ENCODE measurements at regions not wholly inside any gene's neighbourhood (a gene's known extent, or its start where the extent isn't known, plus 50 kb on each side); places are given as distances from the start of the nearest gene placed in this dataset.

DNA sequence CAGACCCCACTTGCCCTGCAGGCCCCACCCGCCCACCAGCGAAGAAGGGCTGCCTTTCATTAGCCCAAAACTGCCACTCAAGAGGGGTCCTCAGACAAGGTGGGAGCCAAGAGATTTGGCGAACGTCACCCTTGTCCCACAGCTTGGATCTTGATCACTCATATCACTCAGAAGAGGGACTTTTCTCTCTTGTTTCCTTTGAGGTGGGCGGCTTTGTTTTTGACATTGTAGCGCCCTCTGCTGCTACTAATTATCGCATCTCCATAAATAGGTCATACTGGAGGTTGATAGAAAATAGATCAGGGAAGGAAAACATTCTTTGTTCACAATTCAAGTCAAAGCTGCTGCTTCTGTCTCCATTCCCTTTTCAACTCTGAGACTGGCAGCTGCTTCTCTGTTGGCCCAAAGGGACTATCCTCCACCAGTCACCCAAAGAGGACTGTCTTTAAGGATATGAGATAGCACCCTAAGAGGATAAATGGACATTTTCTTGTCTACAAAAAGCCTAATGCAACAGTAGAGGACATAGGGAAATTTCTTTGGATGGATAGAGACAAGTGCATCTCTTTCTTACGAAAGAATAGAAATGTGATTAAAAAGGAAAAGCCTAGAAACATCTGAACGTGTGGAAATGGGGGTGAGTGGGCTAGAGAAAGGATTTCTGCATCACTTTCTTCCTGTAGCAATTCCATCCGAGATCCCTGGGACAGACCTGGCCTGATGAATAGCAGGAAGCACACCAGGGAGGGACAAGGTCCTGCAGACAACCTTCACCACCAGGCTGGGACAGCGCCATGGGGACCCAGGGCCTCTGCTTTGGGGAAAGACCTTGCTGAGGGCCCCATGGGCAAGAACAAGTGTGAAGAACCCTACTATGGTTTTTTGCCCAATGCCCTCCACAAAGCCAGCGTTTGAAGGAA lies 115.8 kb downstream of the DAD1 start:
- FAIRE-seq (peak; percentile 75), ATAC-seq (peak; percentile 67), DNase-seq (ENCODE audit: low read depth, low spot score) (no peak)
- TSS peak; percentile 74 for BruUV-seq (replicated peaks)
- ChIA-PET SMC1A (ENCODE audit: uncharacterized antibody, unreplicated experiment) (interaction anchor here (0.6 to 31.5 kb wide), 22 partner anchors 9 to 195 kb away, joined by 3 to 912 read pairs (median 6); no protein-coding TSS in a partner anchor), RAD21 (ENCODE audit: unreplicated experiment) (interaction anchor here (0.6 to 20.7 kb wide), 23 partner anchors 9 to 246 kb away, joined by 3 to 272 read pairs (median 5); no protein-coding TSS in a partner anchor), CTCF (interaction anchor here (0.7 to 14.5 kb wide), 27 partner anchors 11 to 249 kb away, joined by 3 to 411 read pairs (median 12); no protein-coding TSS in a partner anchor), POLR2A (interaction anchor here (0.6 to 33.2 kb wide), 8 partner anchors 9 to 154 kb away, joined by 3 to 875 read pairs (median 7); no protein-coding TSS in a partner anchor)
- Histone ChIP-seq H3K9ac (ENCODE audit: control insufficient read depth, insufficient read depth, low read length) (peak overlapping the region; percentile 42), H3K27me3 (replicated peaks in 1 of 2; ENCODE audit: control insufficient read depth in 2 of 2, insufficient read depth in 2 of 2, low read length in 1 of 2) (no peaks in the 10 kb centered on the region), H3K4me1 (ENCODE audit: control insufficient read depth, insufficient read depth, low read length) (peaks cover 50% of the 10 kb centered on the region), H3K4me3 (no peak overlapping the region), H3K27ac (ENCODE audit: control insufficient read depth, insufficient read depth) (peak overlapping the region; percentile 49), H3K4me2 (ENCODE audit: control insufficient read depth, insufficient read depth) (peak overlapping the region; percentile 23; the same call in 1 of the 2 replicates), H3K9me3 (replicated peaks; ENCODE audit: control insufficient read depth, insufficient read depth, low read length) (no peaks in the 10 kb centered on the region), H2AFZ (ENCODE audit: control insufficient read depth, low read depth, low read length) (peak overlapping the region; percentile 82), H3K79me2 (ENCODE audit: control insufficient read depth, insufficient read depth, low read length) (peaks cover 7% of the 10 kb centered on the region; the same call in 1 of the 2 replicates), H4K20me1 (ENCODE audit: control insufficient read depth, insufficient read depth) (no peaks in the 10 kb centered on the region), H3K36me3 (ENCODE audit: control insufficient read depth in 2 of 2, insufficient read depth in 2 of 2, low read length in 1 of 2) (no peaks in the 10 kb centered on the region)
- in situ Hi-C loops (cut with MboI) (loop anchor here (5.0 kb wide), 2 partner anchors 81 to 156 kb away; no protein-coding TSS in a partner anchor), intact Hi-C loops (cut with micrococcal nuclease; ENCODE audit: unreplicated experiment) (loop anchor here (1.0 to 10.0 kb wide), 6 partner anchors 82 to 248 kb away; no protein-coding TSS in a partner anchor)
- 32% methylated on average over 12 of the region's 12 CpGs for WGBS (ENCODE audit: insufficient coverage, insufficient replicate concordance, low lambda C conversion rate, missing lambda C conversion rate)
- TF ChIP-seq TAF1 (IDR thresholded peaks at IDR 0.05; ENCODE audit: borderline replicate concordance, low read depth, low read length) = no peak
- no peak for TF ChIP-seq BACH1 (IDR thresholded peaks at IDR 0.05; ENCODE audit: borderline replicate concordance)
- no peak for TF ChIP-seq CEBPB (IDR thresholded peaks at IDR 0.05; ENCODE audit: borderline replicate concordance in 1 of 2, low read depth in 2 of 2, low read length in 2 of 2)
- TF ChIP-seq RELA (IDR thresholded peaks at IDR 0.05; ENCODE audit: borderline replicate concordance, partially characterized antibody) = no peak
- TF ChIP-seq FOXK2 (IDR thresholded peaks at IDR 0.05) = no peak
- no peak for TF ChIP-seq EZH2 (IDR thresholded peaks at IDR 0.05; ENCODE audit: borderline replicate concordance, control insufficient read depth, low read depth, low read length)
- no peak for TF ChIP-seq SIN3A (IDR thresholded peaks at IDR 0.05; ENCODE audit: low read depth, low read length)
- TF ChIP-seq ZSCAN29 (IDR thresholded peaks at IDR 0.05) = no peak
- no peak for TF ChIP-seq STAT1 (conservative IDR thresholded peaks at IDR 0.05)
- no peak for TF ChIP-seq JUND (IDR thresholded peaks at IDR 0.05; ENCODE audit: low read depth, low read length)
- TF ChIP-seq ZNF687 (IDR thresholded peaks at IDR 0.05) = peak; percentile 76
- TF ChIP-seq BCL11A (IDR thresholded peaks at IDR 0.05; ENCODE audit: low read depth, low read length) = no peak
- TF ChIP-seq TBL1XR1 (IDR thresholded peaks at IDR 0.05; ENCODE audit: low read depth, low read length) = no peak
- no peak for TF ChIP-seq RAD51 (IDR thresholded peaks at IDR 0.05)
- no peak for TF ChIP-seq HDGF (IDR thresholded peaks at IDR 0.05)
- TF ChIP-seq, protein P1, sequence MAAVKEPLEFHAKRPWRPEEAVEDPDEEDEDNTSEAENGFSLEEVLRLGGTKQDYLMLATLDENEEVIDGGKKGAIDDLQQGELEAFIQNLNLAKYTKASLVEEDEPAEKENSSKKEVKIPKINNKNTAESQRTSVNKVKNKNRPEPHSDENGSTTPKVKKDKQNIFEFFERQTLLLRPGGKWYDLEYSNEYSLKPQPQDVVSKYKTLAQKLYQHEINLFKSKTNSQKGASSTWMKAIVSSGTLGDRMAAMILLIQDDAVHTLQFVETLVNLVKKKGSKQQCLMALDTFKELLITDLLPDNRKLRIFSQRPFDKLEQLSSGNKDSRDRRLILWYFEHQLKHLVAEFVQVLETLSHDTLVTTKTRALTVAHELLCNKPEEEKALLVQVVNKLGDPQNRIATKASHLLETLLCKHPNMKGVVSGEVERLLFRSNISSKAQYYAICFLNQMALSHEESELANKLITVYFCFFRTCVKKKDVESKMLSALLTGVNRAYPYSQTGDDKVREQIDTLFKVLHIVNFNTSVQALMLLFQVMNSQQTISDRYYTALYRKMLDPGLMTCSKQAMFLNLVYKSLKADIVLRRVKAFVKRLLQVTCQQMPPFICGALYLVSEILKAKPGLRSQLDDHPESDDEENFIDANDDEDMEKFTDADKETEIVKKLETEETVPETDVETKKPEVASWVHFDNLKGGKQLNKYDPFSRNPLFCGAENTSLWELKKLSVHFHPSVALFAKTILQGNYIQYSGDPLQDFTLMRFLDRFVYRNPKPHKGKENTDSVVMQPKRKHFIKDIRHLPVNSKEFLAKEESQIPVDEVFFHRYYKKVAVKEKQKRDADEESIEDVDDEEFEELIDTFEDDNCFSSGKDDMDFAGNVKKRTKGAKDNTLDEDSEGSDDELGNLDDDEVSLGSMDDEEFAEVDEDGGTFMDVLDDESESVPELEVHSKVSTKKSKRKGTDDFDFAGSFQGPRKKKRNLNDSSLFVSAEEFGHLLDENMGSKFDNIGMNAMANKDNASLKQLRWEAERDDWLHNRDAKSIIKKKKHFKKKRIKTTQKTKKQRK (IDR thresholded peaks at IDR 0.05; ENCODE audit: low read depth, low read length) = no peak
- no peak for TF ChIP-seq RBBP5 (conservative IDR thresholded peaks at IDR 0.05)
